ENCODE measurements at regions not wholly inside any gene's neighbourhood (a gene's known extent, or its start where the extent isn't known, plus 50 kb on each side); places are given as distances from the start of the nearest gene placed in this dataset.
"Not testable (repeated sequence)": the region's sequence is repeated elsewhere in the genome, so short reads cannot be mapped to it uniquely, and the experiment has no call there.

- no peak for DNase-seq (ENCODE audit: low spot score)
Observed at GRCh38 chr6:134636186-134636799, 313.6 kb downstream of the ALDH8A1 start.

- no peak for DNase-seq (ENCODE audit: low spot score)
Observed at GRCh38 chr6:134634966-134635365, 314.9 kb downstream of the ALDH8A1 start.

GRCh38 chr6:134634466-134634865 lies 315.4 kb downstream of the ALDH8A1 start:
- DNase-seq (ENCODE audit: low spot score) = no peak

- DNase-seq (ENCODE audit: low spot score) = peak; percentile 60
Observed at GRCh38 chr6:134632982-134633940, 315.3 kb upstream of the SGK1 start.

- DNase-seq (ENCODE audit: low spot score) = peak; percentile 34
Observed at GRCh38 chr6:134632024-134632423, 314.1 kb upstream of the SGK1 start.

GRCh38 chr6:134631398-134631924 lies 313.5 kb upstream of the SGK1 start:
- no peak for DNase-seq (ENCODE audit: low spot score)

- peak; percentile 69 for DNase-seq (ENCODE audit: low spot score)
Observed at GRCh38 chr6:134630508-134631121, 312.7 kb upstream of the SGK1 start.

- no peak for DNase-seq (ENCODE audit: low spot score)
Observed at GRCh38 chr6:134628154-134628553, 310.2 kb upstream of the SGK1 start.

- no peak for DNase-seq (ENCODE audit: low spot score)
Observed at GRCh38 chr6:134627707-134628106, 309.8 kb upstream of the SGK1 start.

GRCh38 chr6:134626589-134626988 lies 308.7 kb upstream of the SGK1 start:
- no peak for DNase-seq (ENCODE audit: low spot score)

- DNase-seq (ENCODE audit: low spot score) = no peak
Observed at GRCh38 chr6:134626086-134626485, 308.2 kb upstream of the SGK1 start.

GRCh38 chr6:134624781-134625180 lies 306.9 kb upstream of the SGK1 start:
- DNase-seq (ENCODE audit: low spot score) = no peak

GRCh38 chr6:134623401-134623800 lies 305.5 kb upstream of the SGK1 start:
- no peak for DNase-seq (ENCODE audit: low spot score)

GRCh38 chr6:134622382-134623173 lies 304.7 kb upstream of the SGK1 start:
- DNase-seq (ENCODE audit: low spot score) = no peak

- DNase-seq (ENCODE audit: low spot score) = no peak
Observed at GRCh38 chr6:134621858-134622257, 303.9 kb upstream of the SGK1 start.

GRCh38 chr6:134619789-134620188 lies 301.9 kb upstream of the SGK1 start:
- no peak for DNase-seq (ENCODE audit: low spot score)

- DNase-seq (ENCODE audit: low spot score) = no peak
Observed at GRCh38 chr6:134619077-134619476, 301.2 kb upstream of the SGK1 start.

GRCh38 chr6:134614606-134615485 lies 296.9 kb upstream of the SGK1 start:
- DNase-seq (ENCODE audit: low spot score) = no peak

GRCh38 chr6:134612128-134612527 lies 294.2 kb upstream of the SGK1 start:
- DNase-seq (ENCODE audit: low spot score) = not testable (repeated sequence)

GRCh38 chr6:134610411-134610810 lies 292.5 kb upstream of the SGK1 start:
- DNase-seq (ENCODE audit: low spot score) = no peak
